AG09309 (cell line): ENCODE measurements at regions not wholly inside any gene's neighbourhood (a gene's known extent, or its start where the extent isn't known, plus 50 kb on each side); places are given as distances from the start of the nearest gene placed in this dataset.
"Not testable (repeated sequence)": the region's sequence is repeated elsewhere in the genome, so short reads cannot be mapped to it uniquely, and the experiment has no call there.

Experiments used
- DNase-seq: peaks from one replicate; pipeline ENCODE4 v3.0.0-alpha.2; 2010; ENCODE audit warnings: low read depth
- H3K4me3 ChIP-seq: 2 replicates; pipeline ENCODE4 v1.5.1; 2011; ENCODE audit warnings: mild to moderate bottlenecking, low read depth, low read length, moderate library complexity; ENCODE audit not compliant: control insufficient read depth
- TF ChIP-seq, protein P1 (sequence below): IDR thresholded peaks from 2 replicates; pipeline ENCODE4 v1.5.1; 2011; ENCODE audit warnings: mild to moderate bottlenecking, low read depth, low read length, inconsistent platforms; ENCODE audit not compliant: insufficient read depth, control insufficient read depth; ENCODE audit errors: missing control alignments

DNA sequence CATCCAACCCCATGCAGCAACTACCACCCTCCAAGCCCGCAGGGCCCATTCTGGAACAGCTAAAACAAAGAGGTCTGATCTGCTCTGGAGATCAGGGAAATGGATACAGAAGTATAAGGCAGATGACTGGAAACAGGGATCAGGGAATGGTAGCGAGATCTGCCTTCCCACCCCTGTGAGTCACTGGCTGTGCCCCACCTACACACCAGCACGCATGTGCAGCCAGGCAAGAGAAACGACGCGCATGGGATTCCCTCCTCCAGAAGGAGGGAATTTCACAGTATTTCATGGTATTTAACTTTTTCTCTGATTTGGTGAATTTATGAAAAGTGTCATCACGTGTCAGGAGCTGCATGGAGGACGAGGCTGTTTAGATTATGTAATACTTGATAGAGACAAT lies 116.7 kb downstream of the ARRDC4 start:
- no peak for DNase-seq
- no peak overlapping the region for H3K4me3 ChIP-seq
- TF ChIP-seq, protein P1, sequence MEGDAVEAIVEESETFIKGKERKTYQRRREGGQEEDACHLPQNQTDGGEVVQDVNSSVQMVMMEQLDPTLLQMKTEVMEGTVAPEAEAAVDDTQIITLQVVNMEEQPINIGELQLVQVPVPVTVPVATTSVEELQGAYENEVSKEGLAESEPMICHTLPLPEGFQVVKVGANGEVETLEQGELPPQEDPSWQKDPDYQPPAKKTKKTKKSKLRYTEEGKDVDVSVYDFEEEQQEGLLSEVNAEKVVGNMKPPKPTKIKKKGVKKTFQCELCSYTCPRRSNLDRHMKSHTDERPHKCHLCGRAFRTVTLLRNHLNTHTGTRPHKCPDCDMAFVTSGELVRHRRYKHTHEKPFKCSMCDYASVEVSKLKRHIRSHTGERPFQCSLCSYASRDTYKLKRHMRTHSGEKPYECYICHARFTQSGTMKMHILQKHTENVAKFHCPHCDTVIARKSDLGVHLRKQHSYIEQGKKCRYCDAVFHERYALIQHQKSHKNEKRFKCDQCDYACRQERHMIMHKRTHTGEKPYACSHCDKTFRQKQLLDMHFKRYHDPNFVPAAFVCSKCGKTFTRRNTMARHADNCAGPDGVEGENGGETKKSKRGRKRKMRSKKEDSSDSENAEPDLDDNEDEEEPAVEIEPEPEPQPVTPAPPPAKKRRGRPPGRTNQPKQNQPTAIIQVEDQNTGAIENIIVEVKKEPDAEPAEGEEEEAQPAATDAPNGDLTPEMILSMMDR, result no peak

DNA sequence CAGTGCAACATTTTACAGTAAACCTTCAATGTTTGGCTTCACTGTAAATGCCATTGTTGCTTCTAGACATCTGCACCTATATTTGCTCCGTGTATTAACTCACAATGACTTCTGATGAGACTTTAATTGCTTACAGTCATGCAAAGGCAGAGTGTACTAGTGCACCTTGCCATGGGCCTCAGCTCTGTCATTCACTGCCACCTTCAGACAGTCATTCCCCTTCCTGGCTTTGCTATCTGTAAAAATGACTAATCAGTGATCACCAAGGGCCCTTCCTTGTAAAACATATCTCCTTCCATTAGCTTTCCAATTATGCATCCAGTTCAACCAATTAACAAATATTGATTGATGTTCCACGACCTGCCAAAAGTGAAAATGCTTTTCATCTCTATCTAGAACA lies 120.3 kb downstream of the ARRDC4 start:
- TF ChIP-seq, protein P1, result no peak
- no peak overlapping the region for H3K4me3 ChIP-seq
- no peak for DNase-seq

DNA sequence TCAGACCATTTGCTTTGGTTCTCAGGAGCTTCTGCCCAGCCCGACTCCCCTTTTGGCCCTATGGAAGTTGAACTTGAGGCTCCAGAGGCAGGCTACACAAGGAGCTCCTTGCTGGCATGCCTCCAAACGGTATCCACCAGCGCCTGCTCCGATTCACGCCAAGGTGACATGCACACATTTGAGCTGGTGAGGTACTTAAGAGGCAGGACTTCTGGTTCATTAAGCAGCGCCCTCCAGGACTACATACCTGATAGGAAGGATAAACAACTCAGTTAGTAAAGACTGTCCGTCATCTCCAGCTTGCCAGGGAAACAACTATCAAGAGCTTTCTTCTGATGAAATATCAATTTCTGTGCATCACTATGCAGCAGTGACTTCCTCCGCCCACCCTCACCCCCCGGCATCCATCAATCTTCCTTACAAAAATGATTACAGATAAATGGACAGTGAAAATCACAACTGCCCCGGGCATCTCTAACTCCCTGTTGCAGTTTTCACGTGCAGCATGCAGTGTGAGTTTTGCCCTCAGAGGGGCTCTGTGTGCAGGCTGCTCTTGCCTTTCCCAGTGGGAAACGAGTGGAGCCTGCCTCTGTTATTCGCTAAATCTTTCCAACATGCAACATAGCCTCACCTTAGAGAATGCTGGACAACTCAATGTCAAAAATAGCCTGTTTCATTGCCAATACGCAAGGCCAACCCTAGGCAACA lies 122.9 kb downstream of the ARRDC4 start:
- no peak for DNase-seq
- no peak overlapping the region for H3K4me3 ChIP-seq
- TF ChIP-seq, protein P1, result no peak

DNA sequence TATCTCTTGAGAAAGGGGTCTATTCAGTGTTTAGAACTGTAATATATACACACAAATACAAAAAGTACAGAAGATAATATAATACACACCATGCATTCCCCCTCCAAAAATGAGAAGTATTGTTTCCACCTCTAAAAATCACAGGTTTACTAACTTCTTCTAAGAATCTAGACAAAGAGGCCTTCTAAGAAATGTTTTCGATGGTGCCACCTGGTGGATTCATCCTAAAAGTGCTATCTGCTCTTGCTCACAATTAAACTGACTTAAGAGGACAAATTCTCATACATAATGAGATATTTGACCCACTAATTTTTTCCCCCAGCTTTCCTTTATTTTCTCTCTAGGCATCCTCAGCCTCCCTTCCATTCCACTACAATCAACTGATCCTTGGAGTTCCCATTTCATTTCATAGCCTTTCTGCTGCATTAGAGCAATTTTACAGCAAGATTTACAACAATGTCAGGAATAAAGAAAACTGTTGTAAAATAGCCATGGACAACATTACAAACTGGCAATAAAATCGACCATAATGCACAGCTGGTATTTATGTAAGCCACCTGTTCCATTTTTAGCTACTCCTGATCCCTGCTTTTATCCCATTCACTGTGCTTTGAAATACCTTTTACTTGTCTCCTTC lies 124.6 kb downstream of the ARRDC4 start:
- peak; percentile 46 for DNase-seq
- TF ChIP-seq, protein P1, result peak; percentile 55
- no peak overlapping the region for H3K4me3 ChIP-seq

DNA sequence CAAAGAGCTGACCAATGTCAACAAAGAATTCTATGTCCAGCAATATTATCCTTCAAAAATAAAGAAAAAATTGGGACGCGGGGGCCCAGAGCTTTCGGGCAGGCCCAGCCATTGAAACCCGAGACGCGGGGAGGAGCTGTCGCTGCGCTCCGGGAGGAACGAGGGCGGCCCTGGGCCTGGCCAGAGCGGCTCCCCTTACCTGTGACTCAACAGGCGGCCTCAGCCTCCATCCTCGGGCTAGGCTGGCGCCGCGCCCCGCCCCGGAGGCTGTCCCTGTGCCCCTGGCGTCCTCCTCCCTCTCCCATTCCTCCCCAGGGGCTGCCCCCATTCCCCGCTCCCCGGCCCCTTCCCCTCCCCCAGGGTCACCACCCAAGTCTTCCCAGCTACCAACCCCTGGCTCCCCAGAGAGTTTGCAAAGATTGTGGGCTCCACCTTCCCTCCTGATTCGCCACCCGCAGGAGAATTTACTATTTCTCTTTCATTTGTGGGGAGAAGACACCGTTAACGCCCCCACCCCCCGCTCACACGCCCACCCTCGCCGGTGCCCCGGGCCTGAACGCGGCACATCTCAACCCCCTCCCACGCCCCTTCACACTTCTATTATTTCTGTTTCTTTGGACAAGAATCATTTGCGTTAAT lies 127.9 kb downstream of the ARRDC4 start:
- DNase-seq, H3K4me3 ChIP-seq: not testable (repeated sequence)

DNA sequence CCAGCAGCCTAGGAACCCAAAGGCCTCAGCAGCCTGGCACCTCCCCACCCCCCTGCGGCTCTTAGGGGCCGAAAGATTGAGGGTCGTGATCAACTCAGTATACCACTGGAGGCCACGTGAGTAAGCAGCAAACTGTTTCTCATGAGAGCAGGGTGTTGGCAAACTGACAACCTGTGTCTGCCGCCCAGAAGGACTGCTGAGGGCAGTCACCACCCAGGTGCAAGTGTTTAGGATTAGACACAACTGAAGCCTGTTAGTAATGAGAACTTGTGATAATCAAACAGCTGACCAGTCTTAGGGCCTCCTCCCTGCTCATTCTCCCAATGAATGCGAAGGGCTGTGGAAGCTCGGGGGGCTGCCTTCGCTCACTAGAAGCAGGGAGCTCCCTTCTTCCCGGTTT lies 128.8 kb downstream of the ARRDC4 start:
- not testable (repeated sequence) for H3K4me3 ChIP-seq, DNase-seq

DNA sequence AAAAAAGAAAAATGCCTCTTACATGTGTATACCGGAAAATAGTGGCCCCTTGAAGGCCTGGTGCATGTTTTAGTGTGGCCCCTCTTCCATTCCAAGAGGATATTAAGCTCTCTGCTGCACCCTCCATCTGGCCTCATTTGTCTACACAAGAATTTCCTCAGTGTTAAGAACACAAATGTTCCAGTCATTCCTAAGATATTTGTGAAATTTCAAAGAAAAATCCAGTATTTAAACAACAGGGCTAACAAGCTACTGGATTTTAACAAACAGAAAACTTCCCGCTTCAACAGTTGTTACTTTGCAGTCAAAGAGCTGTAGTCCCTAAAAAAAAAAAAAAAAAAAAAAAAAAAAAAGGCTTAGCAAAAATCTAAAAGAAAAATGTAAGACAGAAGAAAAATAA lies 137.5 kb downstream of the ARRDC4 start:
- H3K4me3 ChIP-seq, DNase-seq: not testable (repeated sequence)

DNA sequence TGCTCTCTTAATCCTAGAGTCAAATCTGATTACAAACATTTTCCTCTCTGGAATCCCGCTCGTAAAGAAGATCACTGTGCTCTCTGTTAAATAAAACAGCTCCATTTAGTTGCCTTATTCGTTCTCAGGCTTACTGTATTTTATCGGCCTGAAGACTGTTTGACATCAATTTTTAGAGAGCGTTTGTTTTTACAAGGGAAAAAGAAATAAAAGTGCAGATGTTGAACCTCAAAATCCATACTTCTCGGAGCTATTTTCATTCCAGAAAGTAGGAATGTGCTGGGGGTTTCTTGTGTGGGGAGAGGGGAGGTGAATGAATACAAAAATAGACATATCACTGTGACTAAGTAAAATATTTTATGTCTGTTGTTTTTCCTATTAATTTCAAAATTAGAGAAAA lies 140.1 kb downstream of the ARRDC4 start:
- not testable (repeated sequence) for H3K4me3 ChIP-seq, DNase-seq

DNA sequence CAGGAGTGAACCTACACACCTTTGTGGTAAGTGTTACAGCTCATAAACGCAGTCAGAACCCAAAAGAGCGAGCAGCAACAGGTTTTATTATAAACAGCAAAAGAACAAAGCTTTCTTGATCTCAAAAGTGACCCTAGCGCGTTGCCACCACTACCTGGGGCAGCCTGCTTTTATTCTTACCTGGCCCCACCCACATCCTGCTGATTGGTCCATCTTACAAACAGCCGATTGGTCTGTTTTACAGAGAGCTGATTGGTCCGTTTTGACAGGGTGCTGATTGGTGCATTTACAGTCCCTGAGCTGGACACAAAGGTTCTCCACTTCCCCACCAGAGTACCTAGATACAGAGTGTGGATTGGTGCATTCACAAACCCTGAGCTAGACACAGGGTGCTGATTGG lies 143.1 kb downstream of the ARRDC4 start:
- TF ChIP-seq, protein P1, result no peak
- H3K4me3 ChIP-seq, result no peak overlapping the region
- no peak for DNase-seq

DNA sequence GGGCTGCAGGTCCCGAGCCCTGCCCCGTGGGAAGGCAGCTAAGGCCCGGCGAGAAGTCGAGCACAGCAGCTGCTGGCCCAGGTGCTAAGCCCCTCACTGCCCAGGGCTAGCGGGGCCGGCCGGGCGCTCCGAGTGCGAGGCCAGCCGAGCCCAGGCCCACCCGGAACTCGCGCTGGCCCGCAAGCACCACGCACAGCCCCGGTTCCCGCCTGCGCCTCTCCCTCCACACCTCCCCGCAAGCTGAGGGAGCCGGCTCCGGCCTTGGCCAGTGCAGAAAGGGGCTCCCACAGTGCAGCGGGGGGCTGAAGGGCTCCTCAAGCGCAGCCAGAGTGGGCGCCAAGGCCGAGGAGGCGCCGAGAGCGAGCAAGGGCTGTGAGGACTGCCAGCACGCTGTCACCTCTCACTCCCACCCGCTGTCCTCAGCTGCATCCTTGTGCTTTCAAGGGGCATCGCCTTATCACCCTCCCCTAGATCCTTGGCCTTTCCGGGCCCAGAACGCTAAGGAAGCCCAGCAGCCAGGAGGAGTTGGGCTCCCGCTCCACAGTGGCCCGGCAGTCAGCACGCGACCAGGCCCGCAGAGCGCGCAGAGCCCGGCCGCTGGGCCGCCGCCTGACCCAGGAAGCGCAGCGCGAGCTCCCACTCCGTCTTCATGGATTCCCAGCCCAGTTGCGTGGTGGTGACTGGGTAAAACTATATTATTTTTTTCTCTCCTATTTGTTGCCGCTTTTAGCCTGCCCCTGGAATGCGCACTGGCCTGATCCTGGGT lies 144.1 kb downstream of the ARRDC4 start:
- not testable (repeated sequence) for H3K4me3 ChIP-seq, DNase-seq

DNA sequence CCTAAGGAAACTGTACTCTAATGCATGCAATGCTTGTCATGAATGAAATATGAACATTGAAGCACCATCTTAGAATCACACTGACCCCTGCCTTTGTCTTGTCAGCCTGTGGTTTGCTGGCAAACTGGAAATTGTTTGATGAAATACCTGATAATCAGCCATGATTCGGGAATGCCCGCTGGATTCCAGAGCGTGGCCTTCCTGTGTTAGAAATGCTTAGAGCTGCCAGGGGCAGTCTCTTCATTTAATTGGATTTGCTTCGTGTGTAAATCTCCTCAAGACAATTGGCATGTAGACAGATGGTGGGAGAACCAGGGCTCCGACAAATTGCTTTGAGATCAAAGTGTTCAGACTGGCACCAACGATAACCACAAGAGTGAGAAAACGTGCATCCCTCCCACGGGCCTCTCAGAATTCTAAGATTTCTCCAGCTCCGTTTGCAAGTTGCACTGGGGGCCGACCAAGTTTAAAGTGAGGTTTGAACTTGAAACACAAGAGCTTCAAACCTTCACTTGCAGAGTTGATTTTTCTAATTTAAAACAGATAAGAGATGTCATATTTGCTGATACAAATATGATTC lies 146.2 kb downstream of the ARRDC4 start:
- not testable (repeated sequence) for H3K4me3 ChIP-seq

More for the DNA sequence above, 146.2 kb downstream of the ARRDC4 start:
- DNase-seq, result not testable (repeated sequence)
